PC-3 (cell line): ENCODE measurements at regions not wholly inside any gene's neighbourhood (a gene's known extent, or its start where the extent isn't known, plus 50 kb on each side); places are given as distances from the start of the nearest gene placed in this dataset.
A peak's percentile ranks its signal among the peaks of the same experiment; 100 is the strongest.

Experiments used
- ATAC-seq: fragments of 200-7000 bp; cut with Tn5 transposase; 2 replicates; pipeline ENCODE4 v1.9.1; 2020; ENCODE audit warnings: mild to moderate bottlenecking, moderate library complexity
- BruUV-seq: library from RNA; stranded (reverse); fragments of 400-500 nt; replicated peaks from 2 replicates; lab custom pipeline; 2021; lab: Mats Ljungman, UMichigan
- CTCF ChIA-PET: fragments of 300-600 bp; sonication (Branson Sonifier 250); formaldehyde crosslinking; loops from one replicate; lab custom pipeline; 2022; ENCODE audit warnings: antibody characterized with exemption; lab: Charles Lee
- POLR2A ChIA-PET: fragments of 300-600 bp; sonication (Branson Sonifier 250); formaldehyde crosslinking; loops from one replicate; lab custom pipeline; 2022; ENCODE audit warnings: antibody characterized with exemption; ENCODE audit not compliant: unreplicated experiment; lab: Charles Lee
- DNase-seq: peaks from one replicate; pipeline ENCODE4 v3.0.0-alpha.2; 2015
- H2AFZ ChIP-seq: fragments of 300-600 bp; sonication (generic); 2 replicates; pipeline ENCODE4 v1.6.0; 2016; ENCODE audit warnings: antibody characterized with exemption, low read length
- H3F3A ChIP-seq: fragments of 300-600 bp; sonication (generic); one replicate; pipeline ENCODE4 v1.6.0; 2017; ENCODE audit warnings: antibody characterized with exemption, low read length, control low read depth, mild to moderate bottlenecking; ENCODE audit not compliant: unreplicated experiment
- H3K27ac ChIP-seq: fragments of 300-600 bp; sonication (generic); 2 replicates; pipeline ENCODE4 v1.5.1; 2016; ENCODE audit warnings: mild to moderate bottlenecking, low read length
- H3K27me3 ChIP-seq: fragments of 300-600 bp; sonication (generic); 2 replicates; pipeline ENCODE4 v1.6.1; 2016; ENCODE audit warnings: low read length, mixed read lengths
- H3K36me3 ChIP-seq: fragments of 300-600 bp; sonication (generic); 2 replicates; pipeline ENCODE4 v1.6.1; 2016; ENCODE audit warnings: low read depth, mixed run types, low read length, mixed read lengths
- H3K4me1 ChIP-seq: fragments of 300-600 bp; sonication (generic); 2 replicates; pipeline ENCODE4 v1.5.1; 2016; ENCODE audit warnings: low read length; ENCODE audit not compliant: insufficient read depth
- H3K4me2 ChIP-seq: fragments of 300-600 bp; sonication (generic); 2 replicates; pipeline ENCODE4 v1.6.0; 2016; ENCODE audit warnings: low read length
- H3K4me3 ChIP-seq: fragments of 300-600 bp; sonication (generic); 2 replicates; pipeline ENCODE4 v1.5.1; 2016; ENCODE audit warnings: mild to moderate bottlenecking, low read length, mixed read lengths
- H3K79me2 ChIP-seq: fragments of 300-600 bp; sonication (generic); 2 replicates; pipeline ENCODE4 v1.6.1; 2017; ENCODE audit warnings: low read length, mixed read lengths
- H3K9ac ChIP-seq: fragments of 300-600 bp; sonication (generic); 2 replicates; pipeline ENCODE4 v1.6.0; 2016; ENCODE audit warnings: mild to moderate bottlenecking, low read length
- H3K9me2 ChIP-seq: fragments of 300-600 bp; sonication (generic); replicated peaks from 2 replicates; pipeline ENCODE4 v1.6.1; 2016; ENCODE audit warnings: mixed run types, low read length, mixed read lengths
- H3K9me3 ChIP-seq: fragments of 300-600 bp; sonication (generic); 2 replicates; pipeline ENCODE4 v1.6.1; 2016; ENCODE audit warnings: low read length, mixed read lengths
- H4K20me1 ChIP-seq: fragments of 300-600 bp; sonication (generic); 2 replicates; pipeline ENCODE4 v1.6.1; 2016; ENCODE audit warnings: low read length, mixed read lengths
- EZH2 ChIP-seq: fragments of 300-600 bp; sonication (generic); IDR thresholded peaks from one replicate; pipeline ENCODE4 v1.6.1; 2017; ENCODE audit warnings: antibody characterized with exemption, mild to moderate bottlenecking, low read length; ENCODE audit not compliant: unreplicated experiment
- EZH2phosphoT487 ChIP-seq: fragments of 300-600 bp; sonication (generic); IDR thresholded peaks from 2 replicates; pipeline ENCODE4 v1.6.1; 2018; ENCODE audit warnings: mild to moderate bottlenecking, antibody characterized with exemption, low read length, borderline replicate concordance
- intact Hi-C: fragments of 100-400 bp; cut with micrococcal nuclease; formaldehyde crosslinking; loops from 2 replicates; pipeline ENCODE4 v1.9.0; 2023
- TF ChIP-seq, protein P1 (sequence below): fragments of 300-600 bp; sonication (generic); conservative IDR thresholded peaks from 2 replicates; pipeline ENCODE4 v1.5.1; 2017; ENCODE audit warnings: antibody characterized with exemption, low read depth, mild to moderate bottlenecking, low read length

DNA sequence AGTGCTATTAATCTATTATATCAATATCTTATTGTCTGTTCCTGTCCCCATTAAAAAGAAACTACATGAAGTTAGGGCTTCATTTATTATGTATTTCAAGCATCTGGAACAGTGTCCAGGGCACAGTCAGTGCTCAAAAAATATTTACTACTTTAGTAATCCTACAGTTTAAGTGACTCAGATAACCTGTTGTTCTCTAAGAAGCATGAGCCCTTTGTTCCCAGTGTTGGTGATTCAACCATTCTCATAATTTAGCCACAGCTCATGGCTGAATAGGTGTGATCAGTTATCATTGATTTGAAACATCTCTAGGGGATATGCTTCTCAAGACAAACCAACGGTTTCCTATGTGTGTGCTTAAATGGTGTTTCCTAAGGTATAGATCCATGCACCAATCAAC, 292.7 kb downstream of the TMEM167A start:
- DNase-seq: peak; percentile 50
- TF ChIP-seq, protein P1, sequence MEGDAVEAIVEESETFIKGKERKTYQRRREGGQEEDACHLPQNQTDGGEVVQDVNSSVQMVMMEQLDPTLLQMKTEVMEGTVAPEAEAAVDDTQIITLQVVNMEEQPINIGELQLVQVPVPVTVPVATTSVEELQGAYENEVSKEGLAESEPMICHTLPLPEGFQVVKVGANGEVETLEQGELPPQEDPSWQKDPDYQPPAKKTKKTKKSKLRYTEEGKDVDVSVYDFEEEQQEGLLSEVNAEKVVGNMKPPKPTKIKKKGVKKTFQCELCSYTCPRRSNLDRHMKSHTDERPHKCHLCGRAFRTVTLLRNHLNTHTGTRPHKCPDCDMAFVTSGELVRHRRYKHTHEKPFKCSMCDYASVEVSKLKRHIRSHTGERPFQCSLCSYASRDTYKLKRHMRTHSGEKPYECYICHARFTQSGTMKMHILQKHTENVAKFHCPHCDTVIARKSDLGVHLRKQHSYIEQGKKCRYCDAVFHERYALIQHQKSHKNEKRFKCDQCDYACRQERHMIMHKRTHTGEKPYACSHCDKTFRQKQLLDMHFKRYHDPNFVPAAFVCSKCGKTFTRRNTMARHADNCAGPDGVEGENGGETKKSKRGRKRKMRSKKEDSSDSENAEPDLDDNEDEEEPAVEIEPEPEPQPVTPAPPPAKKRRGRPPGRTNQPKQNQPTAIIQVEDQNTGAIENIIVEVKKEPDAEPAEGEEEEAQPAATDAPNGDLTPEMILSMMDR: no peak
- TF ChIP-seq EZH2phosphoT487 (no peak), EZH2 (no peak)
- Histone ChIP-seq H3K79me2 (no peaks in the 10 kb centered on the region), H3K27ac (no peak overlapping the region), H3K9ac (no peak overlapping the region), H3K9me3 (no peaks in the 10 kb centered on the region), H3K4me3 (no peak overlapping the region), H3F3A (no peaks in the 10 kb centered on the region), H3K4me1 (no peaks in the 10 kb centered on the region), H2AFZ (no peak overlapping the region), H4K20me1 (no peaks in the 10 kb centered on the region), H3K36me3 (no peaks in the 10 kb centered on the region), H3K9me2 (no peaks in the 10 kb centered on the region; the same call in 1 of the 2 replicates), H3K27me3 (no peaks in the 10 kb centered on the region), H3K4me2 (no peak overlapping the region)
- ChIA-PET CTCF (no interaction called here), POLR2A (no interaction called here)
- BruUV-seq: no TSS peak
- intact Hi-C loops: no loop called here
- ATAC-seq: peak; percentile 58

DNA sequence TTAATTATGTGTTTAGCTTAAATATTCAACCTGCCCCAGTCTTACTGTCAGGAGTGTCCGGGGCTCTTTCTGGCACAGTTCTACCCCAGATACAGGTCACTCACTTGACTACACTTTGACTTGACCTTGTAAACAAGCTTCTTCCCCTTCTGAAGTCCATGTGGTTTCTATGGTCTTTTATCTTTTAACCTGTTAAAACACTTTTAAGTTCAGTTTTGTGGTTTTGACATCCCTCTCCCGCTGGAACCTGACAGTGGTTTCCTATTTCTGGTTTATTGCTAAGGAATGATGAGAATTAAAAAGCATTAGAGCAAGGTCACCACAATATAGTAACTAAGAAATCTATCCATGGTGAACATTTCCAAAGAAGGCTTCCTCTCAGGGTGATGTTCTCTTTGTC, 300.1 kb downstream of the TMEM167A start:
- H4K20me1 ChIP-seq: no peaks in the 10 kb centered on the region
- no peak overlapping the region for H3K27ac ChIP-seq
- no peaks in the 10 kb centered on the region for H3K4me1 ChIP-seq
- no TSS peak for BruUV-seq
- H3K27me3 ChIP-seq: no peaks in the 10 kb centered on the region
- H3K79me2 ChIP-seq: no peaks in the 10 kb centered on the region
- H3K9ac ChIP-seq: no peak overlapping the region
- no peaks in the 10 kb centered on the region for H3K9me3 ChIP-seq
- H3F3A ChIP-seq: no peaks in the 10 kb centered on the region
- H2AFZ ChIP-seq: no peak overlapping the region
- no peak for DNase-seq
- POLR2A ChIA-PET: no interaction called here
- CTCF ChIA-PET: no interaction called here
- H3K36me3 ChIP-seq: no peaks in the 10 kb centered on the region
- intact Hi-C loops: no loop called here
- no peaks in the 10 kb centered on the region for H3K9me2 ChIP-seq
- no peak for TF ChIP-seq EZH2phosphoT487
- no peak for TF ChIP-seq EZH2
- TF ChIP-seq, protein P1: no peak
- no peak overlapping the region for H3K4me2 ChIP-seq
- H3K4me3 ChIP-seq: no peak overlapping the region
- ATAC-seq: no peak

DNA sequence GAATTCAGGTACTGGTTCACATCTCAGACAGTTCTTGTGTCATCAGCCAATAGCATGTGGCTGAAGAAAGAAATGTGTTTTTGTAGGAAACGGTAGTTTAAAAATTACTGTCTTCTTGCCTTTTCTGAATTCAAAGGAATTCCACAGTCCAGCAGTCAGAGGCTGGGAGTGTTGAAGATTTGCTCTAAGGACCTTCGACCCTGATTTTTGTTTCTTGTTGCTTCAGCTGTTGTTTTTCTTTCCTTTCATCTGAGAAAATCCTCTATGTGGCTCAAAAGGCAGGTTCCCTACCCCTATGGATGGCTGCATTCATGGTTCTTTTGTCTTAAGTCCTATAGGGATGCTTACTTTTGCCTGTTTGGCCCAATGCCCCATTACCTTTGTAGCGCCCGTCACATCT, 304.9 kb downstream of the TMEM167A start:
- H2AFZ ChIP-seq: no peak overlapping the region
- H4K20me1 ChIP-seq: no peaks in the 10 kb centered on the region
- H3K4me2 ChIP-seq: no peak overlapping the region
- intact Hi-C loops: no loop called here
- no peaks in the 10 kb centered on the region for H3K9me3 ChIP-seq
- TF ChIP-seq, protein P1: no peak
- TF ChIP-seq EZH2: no peak
- no peak for TF ChIP-seq EZH2phosphoT487
- H3K4me3 ChIP-seq: no peak overlapping the region
- no peaks in the 10 kb centered on the region for H3K36me3 ChIP-seq
- DNase-seq (no peak), ATAC-seq (no peak)
- H3F3A ChIP-seq: no peaks in the 10 kb centered on the region
- POLR2A ChIA-PET: no interaction called here
- no peaks in the 10 kb centered on the region for H3K4me1 ChIP-seq
- H3K9ac ChIP-seq: no peak overlapping the region
- no peak overlapping the region for H3K27ac ChIP-seq
- H3K79me2 ChIP-seq: no peaks in the 10 kb centered on the region
- H3K9me2 ChIP-seq: no peaks in the 10 kb centered on the region
- no peaks in the 10 kb centered on the region for H3K27me3 ChIP-seq
- CTCF ChIA-PET: no interaction called here
- BruUV-seq: no TSS peak
